ENCODE measurements at regions not wholly inside any gene's neighbourhood (a gene's known extent, or its start where the extent isn't known, plus 50 kb on each side); places are given as distances from the start of the nearest gene placed in this dataset.
"Not testable (repeated sequence)": the region's sequence is repeated elsewhere in the genome, so short reads cannot be mapped to it uniquely, and the experiment has no call there.

- no peak overlapping the region for H3K4me3 Mint-ChIP-seq
- DNase-seq (ENCODE audit: low spot score in 2 of 2) (no peak), ATAC-seq (replicated peaks; ENCODE audit: extremely low read depth, poor library complexity, severe bottlenecking) (no peak)
- no peaks in the 10 kb centered on the region for H3K27me3 Mint-ChIP-seq
- H3K27ac Mint-ChIP-seq (ENCODE audit: low read depth): no peak overlapping the region
- peaks cover 13% of the 10 kb centered on the region for H3K9me3 Mint-ChIP-seq
- no peaks in the 10 kb centered on the region for H3K4me1 Mint-ChIP-seq
- H3K36me3 Mint-ChIP-seq (ENCODE audit: insufficient read depth): no peaks in the 10 kb centered on the region
These were observed 970.3 kb downstream of the CNTNAP5 start for GRCh38 chr2:124995185-124995912.

- H3K27me3 Mint-ChIP-seq: no peaks in the 10 kb centered on the region
- H3K4me3 Mint-ChIP-seq: no peak overlapping the region
- H3K36me3 Mint-ChIP-seq (ENCODE audit: insufficient read depth): no peaks in the 10 kb centered on the region
- no peak overlapping the region for H3K27ac Mint-ChIP-seq (ENCODE audit: low read depth)
- H3K4me1 Mint-ChIP-seq: no peaks in the 10 kb centered on the region
- DNase-seq (ENCODE audit: low spot score in 2 of 2) (no peak), ATAC-seq (replicated peaks; ENCODE audit: extremely low read depth, poor library complexity, severe bottlenecking) (no peak)
- peaks cover 13% of the 10 kb centered on the region for H3K9me3 Mint-ChIP-seq
These were observed 971.3 kb downstream of the CNTNAP5 start for GRCh38 chr2:124996406-124996805.

GRCh38 chr2:124999906-125000305, 974.8 kb downstream of the CNTNAP5 start:
- Mint-ChIP-seq H3K4me3 (no peak overlapping the region), H3K9me3 (peaks cover 13% of the 10 kb centered on the region), H3K27me3 (no peaks in the 10 kb centered on the region), H3K4me1 (no peaks in the 10 kb centered on the region), H3K36me3 (ENCODE audit: insufficient read depth) (no peaks in the 10 kb centered on the region), H3K27ac (ENCODE audit: low read depth) (no peak overlapping the region)
- ATAC-seq (replicated peaks; ENCODE audit: extremely low read depth, poor library complexity, severe bottlenecking) (no peak), DNase-seq (ENCODE audit: low spot score in 2 of 2) (no peak)

- no peak overlapping the region for H3K27ac Mint-ChIP-seq (ENCODE audit: low read depth)
- no peak for DNase-seq (ENCODE audit: low spot score in 2 of 2)
- H3K27me3 Mint-ChIP-seq: no peaks in the 10 kb centered on the region
- no peaks in the 10 kb centered on the region for H3K4me1 Mint-ChIP-seq
- no peak for ATAC-seq (replicated peaks; ENCODE audit: extremely low read depth, poor library complexity, severe bottlenecking)
- no peak overlapping the region for H3K4me3 Mint-ChIP-seq
- no peaks in the 10 kb centered on the region for H3K36me3 Mint-ChIP-seq (ENCODE audit: insufficient read depth)
- H3K9me3 Mint-ChIP-seq: peaks cover 12% of the 10 kb centered on the region
These were observed 979.2 kb downstream of the CNTNAP5 start for GRCh38 chr2:125004106-125004800.

- H3K4me1 Mint-ChIP-seq: no peaks in the 10 kb centered on the region
- H3K4me3 Mint-ChIP-seq: no peak overlapping the region
- peaks cover 23% of the 10 kb centered on the region for H3K9me3 Mint-ChIP-seq
- H3K36me3 Mint-ChIP-seq (ENCODE audit: insufficient read depth): no peaks in the 10 kb centered on the region
- DNase-seq (ENCODE audit: low spot score in 2 of 2) (no peak), ATAC-seq (replicated peaks; ENCODE audit: extremely low read depth, poor library complexity, severe bottlenecking) (no peak)
- H3K27ac Mint-ChIP-seq (ENCODE audit: low read depth): no peak overlapping the region
- H3K27me3 Mint-ChIP-seq: no peaks in the 10 kb centered on the region
These were observed 981.6 kb downstream of the CNTNAP5 start for GRCh38 chr2:125006676-125007075.

GRCh38 chr2:125028721-125029120, 1003.6 kb downstream of the CNTNAP5 start:
- not testable (repeated sequence) for H3K4me3 Mint-ChIP-seq; H3K36me3 Mint-ChIP-seq (ENCODE audit: insufficient read depth); DNase-seq (ENCODE audit: low spot score in 2 of 2); H3K27ac Mint-ChIP-seq (ENCODE audit: low read depth); ATAC-seq (replicated peaks; ENCODE audit: extremely low read depth, poor library complexity, severe bottlenecking); H3K27me3 Mint-ChIP-seq; H3K4me1 Mint-ChIP-seq
- peaks cover 21% of the 10 kb centered on the region for H3K9me3 Mint-ChIP-seq

- H3K27me3 Mint-ChIP-seq: no peaks in the 10 kb centered on the region
- no peaks in the 10 kb centered on the region for H3K36me3 Mint-ChIP-seq (ENCODE audit: insufficient read depth)
- H3K4me3 Mint-ChIP-seq: no peak overlapping the region
- no peak for DNase-seq (ENCODE audit: low spot score in 2 of 2)
- no peaks in the 10 kb centered on the region for H3K4me1 Mint-ChIP-seq
- no peak overlapping the region for H3K27ac Mint-ChIP-seq (ENCODE audit: low read depth)
- H3K9me3 Mint-ChIP-seq: peaks cover 37% of the 10 kb centered on the region
- no peak for ATAC-seq (replicated peaks; ENCODE audit: extremely low read depth, poor library complexity, severe bottlenecking)
These were observed 1008.8 kb downstream of the CNTNAP5 start for GRCh38 chr2:125033871-125034270.

GRCh38 chr2:125037135-125037653, 1012.1 kb downstream of the CNTNAP5 start:
- Mint-ChIP-seq H3K27ac (ENCODE audit: low read depth) (no peak overlapping the region), H3K4me3 (no peak overlapping the region), H3K9me3 (peaks cover 44% of the 10 kb centered on the region), H3K36me3 (ENCODE audit: insufficient read depth) (no peaks in the 10 kb centered on the region), H3K4me1 (no peaks in the 10 kb centered on the region), H3K27me3 (no peaks in the 10 kb centered on the region)
- ATAC-seq (replicated peaks; ENCODE audit: extremely low read depth, poor library complexity, severe bottlenecking) (no peak), DNase-seq (ENCODE audit: low spot score in 2 of 2) (no peak)

GRCh38 chr2:125041846-125042245, 1016.8 kb downstream of the CNTNAP5 start:
- ATAC-seq (replicated peaks; ENCODE audit: extremely low read depth, poor library complexity, severe bottlenecking) (no peak), DNase-seq (ENCODE audit: low spot score in 2 of 2) (no peak)
- Mint-ChIP-seq H3K9me3 (peaks cover 23% of the 10 kb centered on the region), H3K27me3 (no peaks in the 10 kb centered on the region), H3K4me3 (no peak overlapping the region), H3K4me1 (no peaks in the 10 kb centered on the region), H3K27ac (ENCODE audit: low read depth) (no peak overlapping the region), H3K36me3 (ENCODE audit: insufficient read depth) (no peaks in the 10 kb centered on the region)

- DNase-seq (ENCODE audit: low spot score in 2 of 2) (no peak), ATAC-seq (replicated peaks; ENCODE audit: extremely low read depth, poor library complexity, severe bottlenecking) (no peak)
- H3K27me3 Mint-ChIP-seq: no peaks in the 10 kb centered on the region
- H3K4me1 Mint-ChIP-seq: no peaks in the 10 kb centered on the region
- peaks cover 23% of the 10 kb centered on the region for H3K9me3 Mint-ChIP-seq
- H3K4me3 Mint-ChIP-seq: no peak overlapping the region
- no peaks in the 10 kb centered on the region for H3K36me3 Mint-ChIP-seq (ENCODE audit: insufficient read depth)
- no peak overlapping the region for H3K27ac Mint-ChIP-seq (ENCODE audit: low read depth)
These were observed 1017.6 kb downstream of the CNTNAP5 start for GRCh38 chr2:125042727-125043126.

GRCh38 chr2:125070726-125071505, 1045.8 kb downstream of the CNTNAP5 start:
- no peak overlapping the region for H3K27ac Mint-ChIP-seq (ENCODE audit: low read depth)
- H3K4me1 Mint-ChIP-seq: no peaks in the 10 kb centered on the region

GRCh38 chr2:125073440-125073839, 1048.4 kb downstream of the CNTNAP5 start:
- Mint-ChIP-seq H3K9me3 (peaks cover 5% of the 10 kb centered on the region), H3K4me3 (no peak overlapping the region), H3K36me3 (ENCODE audit: insufficient read depth) (no peaks in the 10 kb centered on the region), H3K4me1 (no peaks in the 10 kb centered on the region), H3K27me3 (no peaks in the 10 kb centered on the region), H3K27ac (ENCODE audit: low read depth) (no peak overlapping the region)
- ATAC-seq (replicated peaks; ENCODE audit: extremely low read depth, poor library complexity, severe bottlenecking) (no peak), DNase-seq (ENCODE audit: low spot score in 2 of 2) (no peak)

More at GRCh38 chr2:125070726-125071505, 1045.8 kb downstream of the CNTNAP5 start:
- no peaks in the 10 kb centered on the region for H3K36me3 Mint-ChIP-seq (ENCODE audit: insufficient read depth)
- ATAC-seq (replicated peaks; ENCODE audit: extremely low read depth, poor library complexity, severe bottlenecking) (no peak), DNase-seq (ENCODE audit: low spot score in 2 of 2) (no peak)
- no peaks in the 10 kb centered on the region for H3K27me3 Mint-ChIP-seq
- H3K4me3 Mint-ChIP-seq: no peak overlapping the region
- peaks cover 10% of the 10 kb centered on the region for H3K9me3 Mint-ChIP-seq
